ENCODE measurements at regions not wholly inside any gene's neighbourhood (a gene's known extent, or its start where the extent isn't known, plus 50 kb on each side); places are given as distances from the start of the nearest gene placed in this dataset.

DNA sequence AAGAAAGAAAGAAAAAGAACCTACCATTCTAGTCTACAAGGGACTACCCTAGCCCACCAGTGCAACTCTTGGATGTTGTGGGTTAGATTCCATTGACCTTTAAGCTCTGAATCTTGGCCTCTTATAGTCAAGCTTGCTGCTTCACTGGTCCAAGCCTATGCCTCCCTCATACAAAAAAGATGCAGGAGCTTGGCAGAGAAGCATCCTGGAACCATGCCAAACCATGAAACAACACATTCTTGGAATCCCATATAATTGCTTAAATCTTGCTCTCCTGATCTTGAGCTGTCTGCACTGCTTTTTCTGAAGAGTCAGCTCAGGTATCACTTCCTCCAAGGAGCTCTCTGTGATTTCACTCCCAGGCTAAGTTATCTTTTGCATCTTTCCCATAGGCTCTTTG, 117.9 kb upstream of the GPR139 start:
- Histone ChIP-seq H3K79me2 (ENCODE audit: control insufficient read depth, insufficient read depth, low read length) (no peaks in the 10 kb centered on the region), H3K4me1 (ENCODE audit: control insufficient read depth, insufficient read depth, low read length) (no peaks in the 10 kb centered on the region), H2AFZ (ENCODE audit: control insufficient read depth, low read depth, low read length) (no peak overlapping the region), H3K9me3 (replicated peaks; ENCODE audit: control insufficient read depth, insufficient read depth, low read length) (no peaks in the 10 kb centered on the region), H4K20me1 (ENCODE audit: control insufficient read depth, insufficient read depth) (no peaks in the 10 kb centered on the region), H3K27me3 (replicated peaks in 1 of 2; ENCODE audit: control insufficient read depth in 2 of 2, insufficient read depth in 2 of 2, low read length in 1 of 2) (no peaks in the 10 kb centered on the region), H3K36me3 (ENCODE audit: control insufficient read depth in 2 of 2, insufficient read depth in 2 of 2, low read length in 1 of 2) (no peaks in the 10 kb centered on the region), H3K4me3 (no peak overlapping the region), H3K9ac (ENCODE audit: control insufficient read depth, insufficient read depth, low read length) (no peak overlapping the region), H3K27ac (ENCODE audit: control insufficient read depth, insufficient read depth) (no peak overlapping the region), H3K4me2 (ENCODE audit: control insufficient read depth, insufficient read depth) (no peak overlapping the region)
- intact Hi-C loops (cut with micrococcal nuclease; ENCODE audit: unreplicated experiment): loop anchor here (5.0 to 10.0 kb wide), 2 partner anchors 49 to 287 kb away; no protein-coding TSS in a partner anchor
- no peak for FAIRE-seq
- SMC1A ChIA-PET (ENCODE audit: uncharacterized antibody, unreplicated experiment): interaction anchor here (0.7 to 0.9 kb wide), 2 partner anchors 61 to 109 kb away, joined by 3 read pairs; no protein-coding TSS in a partner anchor
- no peak for DNase-seq (ENCODE audit: low read depth, low spot score)
- in situ Hi-C loops (cut with MboI): no loop called here
- RAD21 ChIA-PET (ENCODE audit: unreplicated experiment): no interaction called here
- POLR2A ChIA-PET: no interaction called here
- no peak for ATAC-seq
- TF ChIP-seq SPI1 (IDR thresholded peaks at IDR 0.05; ENCODE audit: borderline replicate concordance, insufficient read depth, low read depth, low read length) (0 out of 2 replicates have a peak, but pooled peaks have one; percentile 16), CREB1 (IDR thresholded peaks at IDR 0.05; ENCODE audit: low read depth) (no peak)
- BruUV-seq (replicated peaks): no TSS peak
- CTCF ChIA-PET: interaction anchor here (2.3 kb wide), 1 partner anchor 109 kb away, joined by 7 read pairs; no protein-coding TSS in a partner anchor

DNA sequence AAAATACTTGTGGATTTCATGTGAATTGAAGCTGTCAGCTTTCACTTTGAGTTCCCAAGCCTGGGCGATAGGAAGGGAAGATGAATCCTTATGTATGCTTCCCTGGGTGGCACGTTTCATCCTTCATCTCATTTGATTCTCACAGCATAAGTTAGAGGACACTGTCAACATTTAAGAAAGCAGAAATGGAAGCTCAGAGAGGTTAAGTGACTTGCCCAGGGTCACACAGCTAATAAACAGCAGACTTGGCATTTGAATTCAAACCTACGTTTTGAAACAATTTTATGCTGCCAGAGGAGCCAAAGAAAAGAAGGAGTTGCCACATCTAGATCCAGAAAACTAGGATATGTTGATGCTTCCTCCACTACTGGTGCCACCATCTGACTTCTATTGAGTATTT, 108.3 kb upstream of the GPR139 start:
- BruUV-seq (replicated peaks): no TSS peak
- intact Hi-C loops (cut with micrococcal nuclease; ENCODE audit: unreplicated experiment): no loop called here
- Histone ChIP-seq H3K27me3 (replicated peaks in 1 of 2; ENCODE audit: control insufficient read depth in 2 of 2, insufficient read depth in 2 of 2, low read length in 1 of 2) (no peaks in the 10 kb centered on the region), H3K36me3 (ENCODE audit: control insufficient read depth in 2 of 2, insufficient read depth in 2 of 2, low read length in 1 of 2) (no peaks in the 10 kb centered on the region), H3K9ac (ENCODE audit: control insufficient read depth, insufficient read depth, low read length) (no peak overlapping the region), H3K27ac (ENCODE audit: control insufficient read depth, insufficient read depth) (no peak overlapping the region), H2AFZ (ENCODE audit: control insufficient read depth, low read depth, low read length) (no peak overlapping the region), H3K79me2 (ENCODE audit: control insufficient read depth, insufficient read depth, low read length) (no peaks in the 10 kb centered on the region), H3K4me1 (ENCODE audit: control insufficient read depth, insufficient read depth, low read length) (no peaks in the 10 kb centered on the region), H3K4me3 (no peak overlapping the region), H3K4me2 (ENCODE audit: control insufficient read depth, insufficient read depth) (no peak overlapping the region), H3K9me3 (replicated peaks; ENCODE audit: control insufficient read depth, insufficient read depth, low read length) (no peaks in the 10 kb centered on the region), H4K20me1 (ENCODE audit: control insufficient read depth, insufficient read depth) (no peaks in the 10 kb centered on the region)
- TF ChIP-seq, protein P1, sequence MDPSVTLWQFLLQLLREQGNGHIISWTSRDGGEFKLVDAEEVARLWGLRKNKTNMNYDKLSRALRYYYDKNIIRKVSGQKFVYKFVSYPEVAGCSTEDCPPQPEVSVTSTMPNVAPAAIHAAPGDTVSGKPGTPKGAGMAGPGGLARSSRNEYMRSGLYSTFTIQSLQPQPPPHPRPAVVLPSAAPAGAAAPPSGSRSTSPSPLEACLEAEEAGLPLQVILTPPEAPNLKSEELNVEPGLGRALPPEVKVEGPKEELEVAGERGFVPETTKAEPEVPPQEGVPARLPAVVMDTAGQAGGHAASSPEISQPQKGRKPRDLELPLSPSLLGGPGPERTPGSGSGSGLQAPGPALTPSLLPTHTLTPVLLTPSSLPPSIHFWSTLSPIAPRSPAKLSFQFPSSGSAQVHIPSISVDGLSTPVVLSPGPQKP (IDR thresholded peaks at IDR 0.05; ENCODE audit: low read depth, low read length): no peak
- TF ChIP-seq PAX8 (IDR thresholded peaks at IDR 0.05) (no peak), ZNF24 (IDR thresholded peaks at IDR 0.05) (no peak), MXI1 (IDR thresholded peaks at IDR 0.05; ENCODE audit: low read depth, low read length) (no peak), SP1 (IDR thresholded peaks at IDR 0.05; ENCODE audit: low read depth, low read length) (no peak), SMAD5 (IDR thresholded peaks at IDR 0.05; ENCODE audit: low read depth) (no peak), KAT2A (conservative IDR thresholded peaks at IDR 0.05; ENCODE audit: control insufficient read depth, low read depth, low read length) (no peak), KLF5 (IDR thresholded peaks at IDR 0.05; ENCODE audit: partially characterized antibody) (no peak)
- TF ChIP-seq, protein P2, sequence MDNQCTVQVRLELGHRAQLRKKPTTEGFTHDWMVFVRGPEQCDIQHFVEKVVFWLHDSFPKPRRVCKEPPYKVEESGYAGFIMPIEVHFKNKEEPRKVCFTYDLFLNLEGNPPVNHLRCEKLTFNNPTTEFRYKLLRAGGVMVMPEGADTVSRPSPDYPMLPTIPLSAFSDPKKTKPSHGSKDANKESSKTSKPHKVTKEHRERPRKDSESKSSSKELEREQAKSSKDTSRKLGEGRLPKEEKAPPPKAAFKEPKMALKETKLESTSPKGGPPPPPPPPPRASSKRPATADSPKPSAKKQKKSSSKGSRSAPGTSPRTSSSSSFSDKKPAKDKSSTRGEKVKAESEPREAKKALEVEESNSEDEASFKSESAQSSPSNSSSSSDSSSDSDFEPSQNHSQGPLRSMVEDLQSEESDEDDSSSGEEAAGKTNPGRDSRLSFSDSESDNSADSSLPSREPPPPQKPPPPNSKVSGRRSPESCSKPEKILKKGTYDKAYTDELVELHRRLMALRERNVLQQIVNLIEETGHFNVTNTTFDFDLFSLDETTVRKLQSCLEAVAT (IDR thresholded peaks at IDR 0.05): no peak
- TF ChIP-seq, protein P3, sequence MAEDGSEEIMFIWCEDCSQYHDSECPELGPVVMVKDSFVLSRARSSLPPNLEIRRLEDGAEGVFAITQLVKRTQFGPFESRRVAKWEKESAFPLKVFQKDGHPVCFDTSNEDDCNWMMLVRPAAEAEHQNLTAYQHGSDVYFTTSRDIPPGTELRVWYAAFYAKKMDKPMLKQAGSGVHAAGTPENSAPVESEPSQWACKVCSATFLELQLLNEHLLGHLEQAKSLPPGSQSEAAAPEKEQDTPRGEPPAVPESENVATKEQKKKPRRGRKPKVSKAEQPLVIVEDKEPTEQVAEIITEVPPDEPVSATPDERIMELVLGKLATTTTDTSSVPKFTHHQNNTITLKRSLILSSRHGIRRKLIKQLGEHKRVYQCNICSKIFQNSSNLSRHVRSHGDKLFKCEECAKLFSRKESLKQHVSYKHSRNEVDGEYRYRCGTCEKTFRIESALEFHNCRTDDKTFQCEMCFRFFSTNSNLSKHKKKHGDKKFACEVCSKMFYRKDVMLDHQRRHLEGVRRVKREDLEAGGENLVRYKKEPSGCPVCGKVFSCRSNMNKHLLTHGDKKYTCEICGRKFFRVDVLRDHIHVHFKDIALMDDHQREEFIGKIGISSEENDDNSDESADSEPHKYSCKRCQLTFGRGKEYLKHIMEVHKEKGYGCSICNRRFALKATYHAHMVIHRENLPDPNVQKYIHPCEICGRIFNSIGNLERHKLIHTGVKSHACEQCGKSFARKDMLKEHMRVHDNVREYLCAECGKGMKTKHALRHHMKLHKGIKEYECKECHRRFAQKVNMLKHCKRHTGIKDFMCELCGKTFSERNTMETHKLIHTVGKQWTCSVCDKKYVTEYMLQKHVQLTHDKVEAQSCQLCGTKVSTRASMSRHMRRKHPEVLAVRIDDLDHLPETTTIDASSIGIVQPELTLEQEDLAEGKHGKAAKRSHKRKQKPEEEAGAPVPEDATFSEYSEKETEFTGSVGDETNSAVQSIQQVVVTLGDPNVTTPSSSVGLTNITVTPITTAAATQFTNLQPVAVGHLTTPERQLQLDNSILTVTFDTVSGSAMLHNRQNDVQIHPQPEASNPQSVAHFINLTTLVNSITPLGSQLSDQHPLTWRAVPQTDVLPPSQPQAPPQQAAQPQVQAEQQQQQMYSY (CRISPR knock-in tag; IDR thresholded peaks at IDR 0.05): no peak
- 0% methylated on average over 3 of the region's 3 CpGs for WGBS (ENCODE audit: insufficient coverage, insufficient replicate concordance, low lambda C conversion rate, missing lambda C conversion rate)
- in situ Hi-C loops (cut with MboI): no loop called here
- DNase-seq (ENCODE audit: low read depth, low spot score): no peak
- no peak for FAIRE-seq
- POLR2A ChIA-PET: no interaction called here
- RAD21 ChIA-PET (ENCODE audit: unreplicated experiment): no interaction called here
- ATAC-seq: no peak
- CTCF ChIA-PET: no interaction called here
- SMC1A ChIA-PET (ENCODE audit: uncharacterized antibody, unreplicated experiment): no interaction called here

Data from GM12878 (cell line).